ENCODE measurements at regions not wholly inside any gene's neighbourhood (a gene's known extent, or its start where the extent isn't known, plus 50 kb on each side); places are given as distances from the start of the nearest gene placed in this dataset.

GRCh38 chr13:84741253-84741652 lies 859.0 kb upstream of the SLITRK1 start:
- Histone ChIP-seq H3K79me2 (replicated peaks; ENCODE audit: insufficient read depth) (no peaks in the 10 kb centered on the region), H3K27ac (ENCODE audit: low read depth) (no peak overlapping the region), H3K4me2 (no peak overlapping the region), H3K4me1 (ENCODE audit: insufficient read depth) (no peaks in the 10 kb centered on the region), H3K36me3 (ENCODE audit: insufficient read depth) (no peaks in the 10 kb centered on the region), H4K20me1 (replicated peaks; ENCODE audit: insufficient read depth) (no peaks in the 10 kb centered on the region), H3K27me3 (ENCODE audit: insufficient read depth) (no peaks in the 10 kb centered on the region), H2AFZ (peak overlapping the region; percentile 16; the same call in 1 of the 2 replicates), H3K4me3 (no peak overlapping the region), H3K9me2 (ENCODE audit: insufficient read depth) (peaks cover 6% of the 10 kb centered on the region; the same call in 1 of the 2 replicates), H3F3A (replicated peaks; ENCODE audit: low read depth) (no peaks in the 10 kb centered on the region)
- ATAC-seq (no peak), DNase-seq (ENCODE audit: low spot score) (no peak)
- Mint-ChIP-seq H3K27ac (no peak overlapping the region), H3K36me3 (ENCODE audit: low read depth) (no peaks in the 10 kb centered on the region), H3K27me3 (ENCODE audit: insufficient read depth, low read depth, poor library complexity) (peaks cover 2% of the 10 kb centered on the region), H3K4me3 (no peak overlapping the region), H3K9me3 (no peaks in the 10 kb centered on the region), H3K4me1 (peaks cover 6% of the 10 kb centered on the region; the same call in 2 of the 3 replicates)
- TF ChIP-seq ZNF462 (CRISPR knock-in tag; IDR thresholded peaks at IDR 0.05), result no peak
- TF ChIP-seq EZH2 (IDR thresholded peaks at IDR 0.05; ENCODE audit: low read depth, unreplicated experiment), result no peak
- no peak for TF ChIP-seq EZH2phosphoT487 (IDR thresholded peaks at IDR 0.05; ENCODE audit: unreplicated experiment)
- no peak for TF ChIP-seq REST (IDR thresholded peaks at IDR 0.05; ENCODE audit: unreplicated experiment)
- TF ChIP-seq, protein P1, sequence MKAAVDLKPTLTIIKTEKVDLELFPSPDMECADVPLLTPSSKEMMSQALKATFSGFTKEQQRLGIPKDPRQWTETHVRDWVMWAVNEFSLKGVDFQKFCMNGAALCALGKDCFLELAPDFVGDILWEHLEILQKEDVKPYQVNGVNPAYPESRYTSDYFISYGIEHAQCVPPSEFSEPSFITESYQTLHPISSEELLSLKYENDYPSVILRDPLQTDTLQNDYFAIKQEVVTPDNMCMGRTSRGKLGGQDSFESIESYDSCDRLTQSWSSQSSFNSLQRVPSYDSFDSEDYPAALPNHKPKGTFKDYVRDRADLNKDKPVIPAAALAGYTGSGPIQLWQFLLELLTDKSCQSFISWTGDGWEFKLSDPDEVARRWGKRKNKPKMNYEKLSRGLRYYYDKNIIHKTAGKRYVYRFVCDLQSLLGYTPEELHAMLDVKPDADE (IDR thresholded peaks at IDR 0.05), result no peak
- TF ChIP-seq, protein P2, sequence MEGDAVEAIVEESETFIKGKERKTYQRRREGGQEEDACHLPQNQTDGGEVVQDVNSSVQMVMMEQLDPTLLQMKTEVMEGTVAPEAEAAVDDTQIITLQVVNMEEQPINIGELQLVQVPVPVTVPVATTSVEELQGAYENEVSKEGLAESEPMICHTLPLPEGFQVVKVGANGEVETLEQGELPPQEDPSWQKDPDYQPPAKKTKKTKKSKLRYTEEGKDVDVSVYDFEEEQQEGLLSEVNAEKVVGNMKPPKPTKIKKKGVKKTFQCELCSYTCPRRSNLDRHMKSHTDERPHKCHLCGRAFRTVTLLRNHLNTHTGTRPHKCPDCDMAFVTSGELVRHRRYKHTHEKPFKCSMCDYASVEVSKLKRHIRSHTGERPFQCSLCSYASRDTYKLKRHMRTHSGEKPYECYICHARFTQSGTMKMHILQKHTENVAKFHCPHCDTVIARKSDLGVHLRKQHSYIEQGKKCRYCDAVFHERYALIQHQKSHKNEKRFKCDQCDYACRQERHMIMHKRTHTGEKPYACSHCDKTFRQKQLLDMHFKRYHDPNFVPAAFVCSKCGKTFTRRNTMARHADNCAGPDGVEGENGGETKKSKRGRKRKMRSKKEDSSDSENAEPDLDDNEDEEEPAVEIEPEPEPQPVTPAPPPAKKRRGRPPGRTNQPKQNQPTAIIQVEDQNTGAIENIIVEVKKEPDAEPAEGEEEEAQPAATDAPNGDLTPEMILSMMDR (conservative IDR thresholded peaks at IDR 0.05; ENCODE audit: low read depth in 2 of 2), result no peak
- no peak for TF ChIP-seq JUNB (IDR thresholded peaks at IDR 0.05; ENCODE audit: unreplicated experiment)
- no peak for TF ChIP-seq ZNF114 (CRISPR knock-in tag; IDR thresholded peaks at IDR 0.05)
